Keratinocyte (primary cell): ENCODE measurements at regions not wholly inside any gene's neighbourhood (a gene's known extent, or its start where the extent isn't known, plus 50 kb on each side); places are given as distances from the start of the nearest gene placed in this dataset.

Experiments used
- DNase-seq: peaks from one replicate; pipeline ENCODE4 v3.0.0-alpha.2; 2011; ENCODE audit warnings: low read depth, missing footprints, low spot score
- FAIRE-seq: peaks from 2 replicates; lab custom pipeline; 2011; peaks lifted over from hg19 to GRCh38; lab: Jason Lieb, UNC
- H2AFZ ChIP-seq: 2 replicates; pipeline ENCODE4 v1.6.0; 2012; ENCODE audit warnings: low read length, control low read depth, inconsistent platforms; ENCODE audit not compliant: control insufficient read depth
- H3K27ac ChIP-seq: 2 replicates; pipeline ENCODE4 v1.5.1; 2011; ENCODE audit warnings: low read length; ENCODE audit not compliant: control insufficient read depth, insufficient read depth
- H3K27me3 ChIP-seq: 3 replicates; pipeline ENCODE4 v1.6.0; 2011; ENCODE audit warnings: low read length; ENCODE audit not compliant: control insufficient read depth, insufficient read depth; ENCODE audit errors: extremely low read depth
- H3K36me3 ChIP-seq, 2 experiments: 2 replicates in 1 of 2; 3 replicates in 1 of 2; pipeline ENCODE4 v1.5.1; 2011; ENCODE audit warnings: low read length in 2 of 2, mild to moderate bottlenecking in 1 of 2; ENCODE audit not compliant: control insufficient read depth in 2 of 2, insufficient read depth in 2 of 2; ENCODE audit errors: extremely low read depth in 1 of 2
- H3K4me1 ChIP-seq: 3 replicates; pipeline ENCODE4 v1.5.1; 2011; ENCODE audit warnings: low read length; ENCODE audit not compliant: control insufficient read depth, insufficient read depth; ENCODE audit errors: extremely low read depth
- H3K4me2 ChIP-seq: 3 replicates; pipeline ENCODE4 v1.6.0; 2011; ENCODE audit warnings: low read depth, low read length; ENCODE audit not compliant: control insufficient read depth, insufficient read depth; ENCODE audit errors: extremely low read depth
- H3K4me3 ChIP-seq, 3 experiments: fragments of 200-600 bp in 1 of 3; sonication (generic) in 1 of 3; 2 replicates in 2 of 3; 3 replicates in 1 of 3; pipeline ENCODE4 v1.5.1; 2011 to 2016; ENCODE audit warnings: low read length in 3 of 3, mild to moderate bottlenecking in 3 of 3, control low read depth in 2 of 3, inconsistent platforms in 1 of 3, low read depth in 1 of 3, mixed read lengths in 1 of 3, mixed run types in 1 of 3, moderate library complexity in 1 of 3; ENCODE audit not compliant: control insufficient read depth in 2 of 3, insufficient read depth in 2 of 3; ENCODE audit errors: extremely low read depth in 1 of 3
- H3K79me2 ChIP-seq: 2 replicates; pipeline ENCODE4 v1.6.0; 2012; ENCODE audit warnings: low read length; ENCODE audit not compliant: control insufficient read depth, insufficient read depth
- H3K9ac ChIP-seq: 3 replicates; pipeline ENCODE4 v1.6.0; 2011; ENCODE audit warnings: low read length; ENCODE audit not compliant: control insufficient read depth, insufficient read depth; ENCODE audit errors: extremely low read depth
- H3K9me1 ChIP-seq: 3 replicates; pipeline ENCODE4 v1.6.0; 2011; ENCODE audit warnings: low read length; ENCODE audit not compliant: control insufficient read depth, insufficient read depth; ENCODE audit errors: extremely low read depth
- H3K9me3 ChIP-seq: 2 replicates; pipeline ENCODE4 v1.5.1; 2012; ENCODE audit warnings: low read depth, low read length; ENCODE audit not compliant: control insufficient read depth
- H4K20me1 ChIP-seq: 3 replicates; pipeline ENCODE4 v1.6.0; 2011; ENCODE audit warnings: low read length; ENCODE audit not compliant: control insufficient read depth, insufficient read depth; ENCODE audit errors: extremely low read depth
- EZH2 ChIP-seq: IDR thresholded peaks from one replicate; pipeline ENCODE4 v1.6.1; 2012; ENCODE audit warnings: inconsistent platforms, mild to moderate bottlenecking, low read length, moderate library complexity
- dilution Hi-C: fragments of 300-500 bp; cut with MboI; formaldehyde crosslinking; loops from one replicate; pipeline ENCODE4 v1.7.0; 2020; ENCODE audit warnings: low sequenced_read_pairs; ENCODE audit not compliant: extremely low pct_ligation_motif_present
- TF ChIP-seq, protein P1 (sequence below), 3 experiments: IDR thresholded peaks in 1 of 3; conservative IDR thresholded peaks in 1 of 3; optimal IDR thresholded peaks in 1 of 3; 2 replicates in 2 of 3; 3 replicates in 1 of 3; pipeline versions ENCODE3 to v1.5.1; 2011; ENCODE audit warnings: low read length in 3 of 3, mild to moderate bottlenecking in 3 of 3, moderate library complexity in 2 of 3, control low read depth in 1 of 3, inconsistent platforms in 1 of 3; ENCODE audit not compliant: insufficient read depth in 2 of 3; ENCODE audit errors: extremely low read depth in 1 of 3

- no peak for DNase-seq
- Histone ChIP-seq H3K9me3 (no peaks in the 10 kb centered on the region), H3K36me3 (no peaks in the 10 kb centered on the region), H3K4me1 (no peaks in the 10 kb centered on the region), H3K9ac (no peak overlapping the region), H2AFZ (no peak overlapping the region), H3K27ac (no peak overlapping the region), H3K9me1 (no peaks in the 10 kb centered on the region), H3K4me3 (no peak overlapping the region), H3K4me2 (no peak overlapping the region), H3K79me2 (no peaks in the 10 kb centered on the region), H4K20me1 (no peaks in the 10 kb centered on the region), H3K27me3 (peaks cover 7% of the 10 kb centered on the region)
- dilution Hi-C loops, result no loop called here
- no peak for FAIRE-seq
- no peak for TF ChIP-seq EZH2
- TF ChIP-seq, protein P1, sequence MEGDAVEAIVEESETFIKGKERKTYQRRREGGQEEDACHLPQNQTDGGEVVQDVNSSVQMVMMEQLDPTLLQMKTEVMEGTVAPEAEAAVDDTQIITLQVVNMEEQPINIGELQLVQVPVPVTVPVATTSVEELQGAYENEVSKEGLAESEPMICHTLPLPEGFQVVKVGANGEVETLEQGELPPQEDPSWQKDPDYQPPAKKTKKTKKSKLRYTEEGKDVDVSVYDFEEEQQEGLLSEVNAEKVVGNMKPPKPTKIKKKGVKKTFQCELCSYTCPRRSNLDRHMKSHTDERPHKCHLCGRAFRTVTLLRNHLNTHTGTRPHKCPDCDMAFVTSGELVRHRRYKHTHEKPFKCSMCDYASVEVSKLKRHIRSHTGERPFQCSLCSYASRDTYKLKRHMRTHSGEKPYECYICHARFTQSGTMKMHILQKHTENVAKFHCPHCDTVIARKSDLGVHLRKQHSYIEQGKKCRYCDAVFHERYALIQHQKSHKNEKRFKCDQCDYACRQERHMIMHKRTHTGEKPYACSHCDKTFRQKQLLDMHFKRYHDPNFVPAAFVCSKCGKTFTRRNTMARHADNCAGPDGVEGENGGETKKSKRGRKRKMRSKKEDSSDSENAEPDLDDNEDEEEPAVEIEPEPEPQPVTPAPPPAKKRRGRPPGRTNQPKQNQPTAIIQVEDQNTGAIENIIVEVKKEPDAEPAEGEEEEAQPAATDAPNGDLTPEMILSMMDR (optimal IDR thresholded peaks at IDR 0.05 in 1 of 3, IDR thresholded peaks at IDR 0.05 in 1 of 3, conservative IDR thresholded peaks at IDR 0.05 in 1 of 3; ENCODE audit: extremely low read depth in 1 of 3, insufficient read depth in 2 of 3, low read length in 3 of 3), result no peak
These were observed 136.5 kb upstream of the TWIST2 start for GRCh38 chr2:238711346-238711745.

DNA sequence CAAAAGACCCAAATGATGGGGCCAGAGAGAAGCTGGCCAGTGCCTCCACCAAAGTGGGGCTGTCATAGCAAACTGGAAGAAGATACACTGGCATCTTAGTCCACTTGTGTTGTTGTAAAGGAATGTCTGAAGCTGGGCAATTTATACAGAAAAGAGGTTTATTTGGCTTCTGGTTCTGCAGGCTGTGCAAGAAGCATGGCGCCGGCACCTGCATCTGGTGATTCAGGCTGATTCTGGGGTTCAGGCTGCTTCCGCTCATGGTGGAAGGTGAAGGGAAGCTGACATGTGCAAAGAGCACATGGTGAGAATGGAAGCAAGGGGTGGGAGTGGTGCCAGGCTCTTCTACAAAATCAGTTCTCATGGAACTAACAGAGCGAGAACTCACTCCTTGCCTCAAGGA, 135.9 kb upstream of the TWIST2 start:
- Histone ChIP-seq H3K9me1 (no peaks in the 10 kb centered on the region), H3K9me3 (no peaks in the 10 kb centered on the region), H3K79me2 (no peaks in the 10 kb centered on the region), H3K36me3 (no peaks in the 10 kb centered on the region), H3K4me3 (no peak overlapping the region), H3K27ac (no peak overlapping the region), H4K20me1 (no peaks in the 10 kb centered on the region), H3K4me2 (no peak overlapping the region), H3K27me3 (peaks cover 7% of the 10 kb centered on the region), H3K9ac (no peak overlapping the region), H3K4me1 (no peaks in the 10 kb centered on the region), H2AFZ (no peak overlapping the region)
- TF ChIP-seq, protein P1 (optimal IDR thresholded peaks at IDR 0.05 in 1 of 3, IDR thresholded peaks at IDR 0.05 in 1 of 3, conservative IDR thresholded peaks at IDR 0.05 in 1 of 3; ENCODE audit: extremely low read depth in 1 of 3, insufficient read depth in 2 of 3, low read length in 3 of 3), result no peak
- no peak for TF ChIP-seq EZH2
- dilution Hi-C loops, result no loop called here
- no peak for DNase-seq
- FAIRE-seq, result no peak
